ENCODE measurements at regions not wholly inside any gene's neighbourhood (a gene's known extent, or its start where the extent isn't known, plus 50 kb on each side); places are given as distances from the start of the nearest gene placed in this dataset.

- no peak for DNase-seq (ENCODE audit: low spot score in 2 of 2)
- Mint-ChIP-seq H3K27ac (no peak overlapping the region), H3K36me3 (no peaks in the 10 kb centered on the region), H3K9me3 (no peaks in the 10 kb centered on the region)
- no peak for ATAC-seq
Observed at GRCh38 chr15:36469311-36469966, 110.0 kb upstream of the CDIN1 start.

DNA sequence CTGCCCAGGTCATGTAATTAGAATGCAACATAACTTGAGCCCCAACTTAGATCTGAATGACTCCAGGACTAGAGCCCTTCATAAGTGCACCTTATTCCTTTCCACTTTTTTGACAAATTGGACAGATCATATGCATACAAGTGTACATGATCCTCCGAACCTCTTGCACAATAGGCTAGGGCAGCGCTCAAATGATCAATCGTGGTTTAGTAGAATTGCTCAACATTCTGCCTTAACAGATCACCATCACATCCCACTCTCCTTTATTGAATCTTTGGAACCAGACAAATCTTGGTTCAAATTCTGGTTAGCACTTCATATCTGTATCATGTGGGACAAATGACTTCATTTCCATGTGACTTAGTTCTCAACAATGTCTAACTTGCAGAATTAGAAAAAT is 106.8 kb upstream of the CDIN1 start:
- ATAC-seq (no peak), DNase-seq (ENCODE audit: low spot score in 2 of 2) (no peak)
- no peak overlapping the region for H3K27ac Mint-ChIP-seq
- H3K9me3 Mint-ChIP-seq, result no peaks in the 10 kb centered on the region
- no peaks in the 10 kb centered on the region for H3K36me3 Mint-ChIP-seq

- Mint-ChIP-seq H3K27ac (no peak overlapping the region), H3K9me3 (no peaks in the 10 kb centered on the region), H3K36me3 (no peaks in the 10 kb centered on the region)
- DNase-seq (ENCODE audit: low spot score in 2 of 2) (no peak), ATAC-seq (no peak)
Observed at GRCh38 chr15:36478561-36478960, 100.9 kb upstream of the CDIN1 start.

- ATAC-seq (no peak), DNase-seq (ENCODE audit: low spot score in 2 of 2) (no peak)
- H3K9me3 Mint-ChIP-seq, result no peaks in the 10 kb centered on the region
- no peak overlapping the region for H3K27ac Mint-ChIP-seq
- H3K36me3 Mint-ChIP-seq, result no peaks in the 10 kb centered on the region
Observed at GRCh38 chr15:36479200-36479896, 100.1 kb upstream of the CDIN1 start.

GRCh38 chr15:36481156-36481555 is 98.3 kb upstream of the CDIN1 start:
- H3K9me3 Mint-ChIP-seq, result no peaks in the 10 kb centered on the region
- no peak overlapping the region for H3K27ac Mint-ChIP-seq

GRCh38 chr15:36483409-36483808 is 96.0 kb upstream of the CDIN1 start:
- H3K9me3 Mint-ChIP-seq, result no peaks in the 10 kb centered on the region
- H3K36me3 Mint-ChIP-seq, result no peaks in the 10 kb centered on the region
- H3K27ac Mint-ChIP-seq, result no peak overlapping the region
- DNase-seq (ENCODE audit: low spot score in 2 of 2) (no peak), ATAC-seq (no peak)

More at GRCh38 chr15:36481156-36481555, 98.3 kb upstream of the CDIN1 start:
- ATAC-seq, result no peak
- no peaks in the 10 kb centered on the region for H3K36me3 Mint-ChIP-seq
- DNase-seq (ENCODE audit: low spot score in 2 of 2), result no peak

- Mint-ChIP-seq H3K27ac (no peak overlapping the region), H3K9me3 (no peaks in the 10 kb centered on the region), H3K36me3 (no peaks in the 10 kb centered on the region)
- no peak for ATAC-seq
- no peak for DNase-seq (ENCODE audit: low spot score in 2 of 2)
Observed at GRCh38 chr15:36484038-36484778, 95.2 kb upstream of the CDIN1 start.

DNA sequence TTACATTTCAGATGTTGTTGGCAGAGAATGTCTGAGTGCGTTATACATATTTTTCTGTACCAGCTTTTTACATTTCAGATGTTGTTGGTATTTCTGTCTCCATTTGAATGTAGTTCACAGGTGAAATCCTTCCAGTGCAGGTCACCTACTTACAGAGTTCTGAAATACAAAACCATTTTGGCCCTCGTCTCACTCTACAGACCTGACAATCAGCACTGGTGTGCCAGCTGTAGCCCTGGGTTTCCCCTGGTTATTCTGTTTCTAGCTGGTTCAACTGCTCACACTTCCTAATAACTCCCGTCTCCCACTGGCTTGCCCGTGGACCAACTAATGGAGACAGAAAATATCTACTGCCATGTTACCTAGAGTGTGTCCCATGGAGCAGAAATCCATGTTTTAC is 87.5 kb upstream of the CDIN1 start:
- no peaks in the 10 kb centered on the region for H3K36me3 Mint-ChIP-seq
- no peak overlapping the region for H3K27ac Mint-ChIP-seq
- H3K9me3 Mint-ChIP-seq, result no peaks in the 10 kb centered on the region
- no peak for ATAC-seq
- no peak for DNase-seq (ENCODE audit: low spot score in 2 of 2)

- H3K9me3 Mint-ChIP-seq, result no peaks in the 10 kb centered on the region
- no peaks in the 10 kb centered on the region for H3K36me3 Mint-ChIP-seq
- DNase-seq (ENCODE audit: low spot score in 2 of 2) (no peak), ATAC-seq (no peak)
- no peak overlapping the region for H3K27ac Mint-ChIP-seq
Observed at GRCh38 chr15:36495456-36495991, 83.9 kb upstream of the CDIN1 start.

- DNase-seq (ENCODE audit: low spot score in 2 of 2), result no peak
- H3K27ac Mint-ChIP-seq, result no peak overlapping the region
Observed at GRCh38 chr15:36497901-36498300, 81.5 kb upstream of the CDIN1 start.

DNA sequence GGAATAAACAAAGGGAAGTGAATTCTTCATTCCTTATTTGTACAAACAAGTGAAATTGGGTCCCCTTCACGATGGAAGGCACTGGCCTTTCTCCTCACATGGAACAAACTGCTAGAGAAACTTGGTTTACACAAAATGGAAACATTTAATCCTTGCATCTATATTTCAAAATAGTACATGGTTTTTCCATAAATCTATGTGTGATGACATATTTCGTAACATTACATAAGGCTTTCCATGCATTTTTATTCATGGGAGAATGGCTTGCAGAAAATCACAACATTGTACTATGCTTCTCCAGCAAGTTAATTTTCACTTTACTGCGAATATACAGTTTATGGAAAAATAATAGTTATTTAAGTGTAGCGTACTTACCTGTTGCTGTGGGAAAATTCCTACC is 81.0 kb upstream of the CDIN1 start:
- no peaks in the 10 kb centered on the region for H3K9me3 Mint-ChIP-seq
- no peak overlapping the region for H3K27ac Mint-ChIP-seq
- ATAC-seq (no peak), DNase-seq (ENCODE audit: low spot score in 2 of 2) (no peak)
- H3K36me3 Mint-ChIP-seq, result no peaks in the 10 kb centered on the region

More at GRCh38 chr15:36497901-36498300, 81.5 kb upstream of the CDIN1 start:
- Mint-ChIP-seq H3K9me3 (no peaks in the 10 kb centered on the region), H3K36me3 (no peaks in the 10 kb centered on the region)
- ATAC-seq, result no peak

DNA sequence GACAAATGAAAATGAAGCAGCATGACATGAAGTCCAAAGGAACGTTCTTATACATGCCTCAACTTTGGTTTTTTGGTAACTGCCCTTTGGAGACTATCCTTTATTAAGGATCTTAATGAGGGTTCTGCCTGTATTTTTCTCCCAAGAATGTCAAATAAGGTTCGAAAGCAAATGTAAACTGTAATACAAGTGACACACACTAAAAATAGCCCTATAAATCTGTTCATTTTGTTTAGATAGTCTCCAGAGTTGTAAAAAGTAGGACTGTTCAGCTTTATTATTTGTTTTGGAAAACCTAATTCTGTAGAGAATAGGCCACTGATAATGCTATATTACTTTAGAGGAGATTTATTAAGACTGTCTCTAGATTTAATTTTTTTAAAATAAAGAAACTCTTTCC is 80.5 kb upstream of the CDIN1 start:
- H3K36me3 Mint-ChIP-seq, result no peaks in the 10 kb centered on the region
- no peak for ATAC-seq
- no peaks in the 10 kb centered on the region for H3K9me3 Mint-ChIP-seq
- DNase-seq (ENCODE audit: low spot score in 2 of 2), result no peak
- no peak overlapping the region for H3K27ac Mint-ChIP-seq

DNA sequence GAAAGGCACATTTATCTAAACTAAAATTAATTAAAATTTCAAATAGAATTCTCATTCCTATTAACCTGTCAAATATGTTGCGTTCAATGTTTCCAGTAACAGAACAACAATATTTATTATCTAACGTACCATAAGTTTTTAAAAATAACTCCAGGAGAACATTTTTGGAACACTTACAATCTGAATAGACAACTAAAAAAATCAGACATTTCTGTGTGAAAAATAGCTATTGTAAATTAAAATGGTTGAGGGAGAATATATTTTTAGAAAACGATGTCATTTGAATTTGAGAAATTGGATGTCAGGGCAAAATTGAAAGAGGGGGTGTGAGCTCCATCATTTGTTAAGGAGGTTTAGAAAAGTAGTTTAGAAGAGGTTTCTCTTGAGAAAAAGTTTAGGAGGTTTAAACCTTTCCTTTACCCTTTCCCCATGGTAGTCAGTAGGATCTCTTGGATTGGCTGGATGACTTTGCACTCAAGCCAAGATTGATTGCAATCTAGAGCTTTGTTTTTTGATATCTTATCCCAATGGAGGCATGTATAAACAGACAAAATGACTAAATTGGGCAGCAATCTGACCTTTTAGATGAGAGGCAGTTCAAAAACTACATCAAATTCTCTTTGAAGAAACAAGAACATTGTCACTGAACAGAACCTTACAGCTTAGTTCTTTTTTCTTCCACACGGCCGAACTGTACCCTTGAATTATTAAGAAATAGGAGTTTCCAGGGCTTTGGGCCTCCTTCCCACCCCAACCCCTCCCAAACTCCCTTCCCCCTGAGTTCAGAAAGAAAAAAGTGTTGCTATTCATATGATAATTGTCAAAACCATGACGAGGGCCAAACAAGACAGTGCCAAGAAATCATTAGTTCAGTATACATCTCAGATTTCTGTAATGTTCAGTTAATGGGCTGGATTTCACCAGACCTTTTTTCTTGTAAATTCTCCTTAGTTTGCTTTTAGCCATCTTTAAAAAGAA is 79.7 kb upstream of the CDIN1 start:
- Mint-ChIP-seq H3K9me3 (no peaks in the 10 kb centered on the region), H3K27ac (no peak overlapping the region), H3K36me3 (no peaks in the 10 kb centered on the region)
- ATAC-seq (no peak), DNase-seq (ENCODE audit: low spot score in 2 of 2) (no peak)

DNA sequence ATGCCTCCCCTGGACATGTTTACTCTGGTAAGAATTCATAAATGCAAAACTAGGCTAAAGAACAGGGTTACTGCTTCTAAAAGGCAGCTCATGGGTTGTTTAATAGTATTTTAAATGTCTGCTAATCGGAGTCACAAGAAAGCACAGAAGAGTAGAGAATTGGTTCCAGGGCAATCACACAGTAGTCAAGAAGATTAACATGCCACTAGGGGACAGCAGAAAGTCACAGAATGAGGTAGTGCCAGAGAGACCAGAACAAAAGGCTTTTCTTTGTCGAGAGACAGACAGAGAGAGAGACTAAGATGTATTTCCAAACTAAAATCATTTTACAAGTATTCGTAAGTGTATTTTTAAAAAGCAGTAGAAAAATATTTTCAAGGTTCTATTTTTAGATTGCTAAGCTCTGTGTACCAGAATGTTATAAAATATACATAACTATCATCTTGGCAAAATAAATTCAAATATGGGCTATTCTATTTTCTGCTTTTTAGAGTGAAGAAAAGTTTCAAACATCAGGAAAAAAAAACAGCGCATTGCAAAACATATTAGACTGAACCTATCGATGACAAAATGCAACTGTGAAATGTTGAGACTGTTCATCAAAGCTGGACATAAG is 78.3 kb upstream of the CDIN1 start:
- no peaks in the 10 kb centered on the region for H3K9me3 Mint-ChIP-seq
- no peak for DNase-seq (ENCODE audit: low spot score in 2 of 2)
- H3K27ac Mint-ChIP-seq, result no peak overlapping the region
- peak in 1 of 2 donors; percentile 64 for ATAC-seq
- H3K36me3 Mint-ChIP-seq, result no peaks in the 10 kb centered on the region

DNA sequence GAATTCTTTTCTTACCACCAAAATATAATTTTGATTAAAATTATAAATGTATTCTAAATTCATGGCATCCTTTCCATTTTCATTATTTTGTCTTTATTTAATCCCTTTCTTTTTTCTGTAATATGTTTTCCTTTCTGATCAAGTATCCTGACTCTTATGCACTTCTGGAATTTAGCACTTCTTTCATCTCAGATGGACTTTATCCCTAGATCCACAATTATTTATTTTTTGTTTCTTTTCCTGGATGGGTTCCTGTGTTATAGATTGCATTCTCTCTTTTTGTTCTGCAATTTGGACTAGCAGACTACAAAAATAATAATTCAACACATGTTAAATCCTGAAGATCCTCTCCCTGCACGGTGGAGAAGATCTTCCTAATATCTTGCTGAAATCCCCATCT is 76.9 kb upstream of the CDIN1 start:
- H3K9me3 Mint-ChIP-seq, result no peaks in the 10 kb centered on the region
- H3K27ac Mint-ChIP-seq, result no peak overlapping the region
- no peak for DNase-seq (ENCODE audit: low spot score in 2 of 2)
- H3K36me3 Mint-ChIP-seq, result no peaks in the 10 kb centered on the region
- no peak for ATAC-seq

GRCh38 chr15:36506733-36507356 is 72.6 kb upstream of the CDIN1 start:
- Mint-ChIP-seq H3K9me3 (no peaks in the 10 kb centered on the region), H3K27ac (no peak overlapping the region), H3K36me3 (no peaks in the 10 kb centered on the region)
- ATAC-seq (no peak), DNase-seq (ENCODE audit: low spot score in 2 of 2) (no peak)
